GM18505 (cell line): ENCODE measurements at regions not wholly inside any gene's neighbourhood (a gene's known extent, or its start where the extent isn't known, plus 50 kb on each side); places are given as distances from the start of the nearest gene placed in this dataset.
"Not testable (repeated sequence)": the region's sequence is repeated elsewhere in the genome, so short reads cannot be mapped to it uniquely, and the experiment has no call there.

ENCODE experiments used
- ATAC-seq: cut with Tn5 transposase; IDR thresholded peaks from one replicate; pipeline ENCODE4 v1.9.1; 2021; ENCODE audit not compliant: unreplicated experiment
- POLR2A ChIP-seq: IDR thresholded peaks from 4 replicates; pipeline ENCODE4 v1.6.1; 2011; ENCODE audit warnings: borderline replicate concordance; ENCODE audit not compliant: insufficient read depth, insufficient read length; ENCODE audit errors: extremely low read depth

DNA sequence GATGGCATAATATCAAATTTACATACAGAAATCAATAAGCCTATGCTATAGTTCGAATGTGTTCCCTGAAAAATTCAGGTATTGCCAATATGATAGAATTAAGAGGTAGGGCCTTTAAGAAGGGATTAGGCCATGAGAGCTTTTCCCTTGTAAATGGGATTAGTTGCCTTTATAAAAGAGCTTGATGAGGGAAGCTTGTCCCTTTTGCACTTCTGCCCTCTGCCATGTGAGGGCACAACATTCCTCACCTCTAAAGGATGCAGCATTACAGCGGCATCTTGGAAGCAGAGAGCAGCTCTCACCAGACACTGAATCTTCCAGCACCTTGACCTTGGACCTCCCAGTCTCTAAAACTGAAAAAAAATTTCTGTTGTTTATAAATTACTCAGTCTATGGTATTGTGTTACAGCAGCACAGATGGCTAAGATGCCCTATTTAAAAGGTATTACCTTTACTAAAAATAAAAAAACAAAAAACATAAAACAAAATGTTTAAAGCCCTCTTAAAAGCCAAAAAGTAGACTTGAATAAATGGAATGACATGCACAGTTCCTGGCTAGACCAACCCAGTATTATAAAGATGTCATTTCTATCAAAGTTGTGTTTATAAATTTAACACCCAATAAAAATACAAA is 909.6 kb downstream of the REEP3 start:
- ATAC-seq = no peak
- TF ChIP-seq POLR2A = no peak

DNA sequence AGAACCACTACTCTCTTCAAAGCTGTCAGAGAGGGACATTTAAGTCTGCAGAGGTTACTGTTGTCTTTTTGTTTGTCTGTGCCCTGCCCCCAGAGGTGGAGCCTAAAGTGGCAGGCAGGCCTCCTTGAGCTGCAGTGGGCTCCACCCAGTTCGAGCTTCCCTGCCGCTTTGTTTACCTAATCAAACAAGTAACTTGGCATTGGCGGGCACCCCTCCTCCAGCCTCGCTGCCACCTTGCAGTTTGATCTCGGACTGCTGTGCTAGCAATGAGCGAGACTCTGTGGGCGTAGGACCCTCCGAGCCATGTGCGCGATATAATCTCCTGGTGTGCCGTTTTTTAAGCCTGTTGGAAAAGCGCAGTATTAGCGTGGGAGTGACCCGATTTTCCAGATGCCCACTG is 920.7 kb downstream of the REEP3 start:
- not testable (repeated sequence) for ATAC-seq

DNA sequence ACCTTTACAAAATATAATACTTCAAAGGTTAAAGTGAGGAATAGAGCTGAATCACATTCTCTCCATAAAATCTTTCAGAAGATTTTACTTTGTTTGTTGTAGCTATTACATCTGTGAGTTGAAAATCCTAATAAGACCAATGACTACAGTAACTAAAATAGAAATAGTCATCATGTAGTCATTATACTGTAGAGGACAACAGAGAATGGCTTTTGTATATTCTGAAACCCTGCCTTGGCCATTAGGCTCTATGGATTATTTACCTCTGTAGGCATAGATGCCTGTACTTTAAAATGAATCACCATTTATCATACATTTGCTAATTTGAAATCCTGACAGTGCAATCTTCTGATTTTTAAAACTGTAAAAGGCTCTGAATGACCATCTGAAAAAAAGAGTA is 923.0 kb downstream of the REEP3 start:
- ATAC-seq = no peak
- no peak for TF ChIP-seq POLR2A

DNA sequence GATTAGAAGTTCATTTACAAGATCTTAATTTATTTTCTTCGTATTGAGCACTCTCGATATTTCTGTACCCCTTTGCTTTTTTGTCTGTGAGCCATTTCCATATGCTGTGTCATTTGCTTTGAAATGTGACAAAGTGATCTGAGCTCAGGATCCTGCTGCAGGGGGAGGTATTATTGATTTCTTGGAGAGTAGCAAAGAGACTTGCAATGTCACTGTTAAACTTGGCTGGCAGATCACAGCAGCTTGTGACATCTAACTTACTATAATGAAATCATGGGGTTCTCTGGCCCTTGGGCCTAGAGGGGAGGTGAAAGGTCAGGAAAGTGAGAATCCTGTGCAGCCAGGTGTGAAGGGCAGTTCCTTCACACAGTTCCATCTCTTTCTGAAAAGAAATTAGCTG is 923.4 kb downstream of the REEP3 start:
- no peak for TF ChIP-seq POLR2A
- ATAC-seq = no peak

DNA sequence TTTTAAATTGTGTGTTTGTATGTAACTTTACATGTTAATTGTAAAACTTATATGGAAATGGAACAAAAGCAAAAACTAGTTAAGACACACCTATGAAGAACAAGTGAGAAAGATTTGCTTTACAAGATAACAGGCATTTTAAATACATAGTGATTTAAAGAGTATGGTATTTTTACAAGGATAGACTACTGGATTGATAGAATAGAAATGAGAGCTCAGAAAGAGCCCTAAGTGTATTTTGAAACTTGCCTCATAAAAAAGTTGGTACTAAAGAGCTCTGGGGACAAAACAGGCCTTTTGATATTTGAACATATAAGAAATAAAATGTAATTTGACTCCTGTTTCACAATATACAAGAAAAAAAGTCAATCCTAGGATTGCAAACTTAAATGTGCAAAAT is 928.4 kb downstream of the REEP3 start:
- no peak for TF ChIP-seq POLR2A
- no peak for ATAC-seq

DNA sequence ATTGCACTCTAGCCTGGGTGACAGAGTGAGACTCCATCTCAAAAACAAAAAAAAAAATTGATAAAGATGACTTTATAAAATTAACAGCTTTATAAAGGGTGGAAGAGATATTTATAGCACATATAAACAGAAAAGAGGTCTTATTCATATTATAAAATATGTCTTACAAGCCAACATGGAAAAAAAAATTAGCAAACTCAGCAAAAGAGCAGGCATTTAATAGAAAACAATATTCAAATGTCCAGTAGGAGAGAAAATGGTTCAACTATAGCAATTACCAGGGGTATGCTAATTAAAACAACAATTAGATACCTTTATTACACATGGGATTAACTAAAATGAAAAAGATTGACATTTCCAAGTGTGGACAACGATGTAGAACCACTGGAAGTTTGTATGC is 929.1 kb downstream of the REEP3 start:
- no peak for TF ChIP-seq POLR2A
- ATAC-seq = no peak

DNA sequence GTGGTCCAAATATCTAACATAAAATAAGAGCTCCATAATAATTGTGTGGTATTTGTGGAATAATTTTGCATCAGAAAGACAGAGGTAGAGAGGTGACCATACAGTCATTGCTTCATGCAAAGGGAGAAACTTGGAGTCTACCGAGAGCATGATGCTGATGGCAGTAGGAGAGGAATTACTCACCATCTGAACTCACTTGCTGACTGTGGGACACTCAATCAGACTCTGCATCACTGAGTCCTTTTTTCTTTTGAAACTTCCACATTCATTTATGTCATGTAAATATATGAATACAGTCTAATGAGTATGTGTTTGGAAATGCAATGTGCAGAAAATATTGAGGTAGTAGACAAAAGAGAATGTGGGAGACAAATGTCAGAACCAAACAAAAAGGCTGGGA is 933.8 kb downstream of the REEP3 start:
- TF ChIP-seq POLR2A = no peak
- no peak for ATAC-seq

DNA sequence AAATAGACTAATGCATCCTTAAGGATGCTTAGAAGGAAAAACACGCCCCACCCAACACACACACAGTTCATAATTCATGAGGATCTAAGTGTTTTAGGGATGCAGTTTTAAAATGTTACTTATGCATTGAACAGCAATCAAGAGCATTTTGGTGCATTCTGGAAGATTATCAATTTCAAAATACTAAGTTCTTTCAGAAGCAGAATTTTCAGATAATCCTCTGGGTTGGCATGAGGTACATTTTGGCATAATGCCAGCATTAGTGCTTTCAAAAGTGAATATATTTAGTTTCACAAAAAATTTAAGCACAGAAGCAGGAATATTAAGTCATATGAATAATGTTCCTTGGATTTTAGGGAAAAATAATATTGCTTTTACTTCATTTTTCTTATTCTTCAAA is 937.1 kb downstream of the REEP3 start:
- TF ChIP-seq POLR2A = no peak
- ATAC-seq = no peak

DNA sequence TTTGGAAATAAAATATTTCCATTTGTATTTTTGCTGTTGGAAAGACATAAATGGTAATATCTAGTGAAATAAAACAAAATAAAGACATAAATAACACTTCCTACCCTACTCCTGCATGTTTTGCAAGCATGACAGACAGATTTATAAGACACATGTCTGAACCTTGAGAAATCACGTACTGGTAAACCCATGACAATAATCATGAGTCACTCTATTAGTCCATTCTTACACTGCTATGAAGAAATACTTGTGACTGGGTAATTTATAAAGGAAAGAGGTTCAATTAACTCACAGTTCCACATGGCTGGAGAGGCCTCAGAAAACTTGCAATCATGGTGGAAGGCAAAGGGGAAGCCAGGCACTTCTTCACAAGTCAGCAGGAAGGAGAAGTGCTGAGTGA is 942.2 kb downstream of the REEP3 start:
- no peak for TF ChIP-seq POLR2A
- no peak for ATAC-seq

DNA sequence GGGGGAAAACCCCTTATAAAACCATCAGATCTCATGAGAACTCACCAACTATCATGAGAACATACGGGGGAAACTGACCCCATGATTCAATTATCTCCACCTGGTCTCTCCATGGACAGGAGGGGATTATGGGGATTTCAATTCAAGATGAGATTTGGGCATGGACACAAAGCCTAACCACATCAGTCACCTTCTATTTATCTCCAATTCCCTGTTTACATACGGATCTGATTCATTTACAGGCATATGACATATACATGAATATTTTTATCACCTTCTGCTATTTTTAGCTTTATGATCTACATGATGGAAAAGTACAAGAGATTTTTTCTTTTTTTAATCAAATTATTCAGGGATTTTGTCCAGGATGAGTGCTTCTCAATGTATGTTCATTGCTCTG is 944.5 kb downstream of the REEP3 start:
- no peak for ATAC-seq
- TF ChIP-seq POLR2A = no peak

DNA sequence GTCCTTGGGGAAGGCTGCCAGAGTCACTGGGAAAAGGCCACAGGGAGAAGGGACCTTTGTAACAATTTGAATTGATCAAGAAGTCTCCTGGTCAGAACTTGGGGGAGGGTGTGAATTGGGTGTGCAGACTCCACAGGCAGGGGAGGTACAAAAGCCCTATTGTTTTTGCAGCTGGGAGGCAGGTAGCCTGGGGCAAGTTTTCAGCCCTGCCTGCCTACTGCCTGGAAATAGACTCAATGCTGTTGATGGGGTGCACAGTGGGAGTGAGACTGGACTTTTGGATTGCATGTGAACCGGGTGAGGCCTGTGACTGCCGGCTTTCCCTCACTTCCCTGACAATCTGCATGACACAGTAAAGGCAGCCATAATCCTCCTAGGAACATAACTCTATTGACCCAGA is 947.0 kb downstream of the REEP3 start:
- no peak for TF ChIP-seq POLR2A
- no peak for ATAC-seq

DNA sequence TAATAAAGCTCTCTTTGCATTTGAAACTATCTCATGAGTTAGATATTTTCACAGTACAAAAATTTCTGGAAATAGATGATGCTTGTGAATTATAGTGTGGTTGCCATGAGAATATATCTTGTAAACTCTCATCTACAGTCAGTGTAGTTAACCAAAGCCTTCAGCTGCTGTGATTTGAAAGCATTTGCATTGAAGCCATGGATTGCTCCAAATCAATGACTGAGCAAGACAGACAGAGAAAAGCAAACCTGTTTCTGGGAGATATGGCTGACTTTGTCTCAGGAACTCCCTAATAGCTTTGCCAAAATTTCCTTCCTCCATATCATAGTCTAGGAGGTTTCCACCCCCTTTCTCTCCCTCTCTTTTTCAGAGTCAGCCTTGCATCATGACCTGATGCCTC is 955.3 kb downstream of the REEP3 start:
- TF ChIP-seq POLR2A = no peak
- ATAC-seq = no peak

DNA sequence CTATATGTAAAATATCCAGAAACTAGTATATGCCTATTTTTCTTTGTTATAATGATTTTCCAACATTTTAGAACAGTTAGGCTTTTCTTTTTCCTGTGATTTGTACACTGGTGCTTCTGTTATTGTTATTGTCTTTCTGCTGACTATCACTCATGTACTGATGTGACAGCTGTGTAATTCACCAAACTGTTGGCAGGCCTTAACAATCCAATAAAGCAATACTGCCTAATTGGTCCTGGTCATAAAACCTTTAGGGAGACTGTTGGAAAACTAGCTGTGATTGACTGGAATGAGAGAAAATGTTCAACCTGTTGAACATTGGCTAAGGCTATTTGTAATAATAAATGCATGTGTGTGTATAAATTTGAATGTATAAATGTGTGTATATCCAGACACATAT is 956.6 kb downstream of the REEP3 start:
- no peak for ATAC-seq
- TF ChIP-seq POLR2A = no peak

DNA sequence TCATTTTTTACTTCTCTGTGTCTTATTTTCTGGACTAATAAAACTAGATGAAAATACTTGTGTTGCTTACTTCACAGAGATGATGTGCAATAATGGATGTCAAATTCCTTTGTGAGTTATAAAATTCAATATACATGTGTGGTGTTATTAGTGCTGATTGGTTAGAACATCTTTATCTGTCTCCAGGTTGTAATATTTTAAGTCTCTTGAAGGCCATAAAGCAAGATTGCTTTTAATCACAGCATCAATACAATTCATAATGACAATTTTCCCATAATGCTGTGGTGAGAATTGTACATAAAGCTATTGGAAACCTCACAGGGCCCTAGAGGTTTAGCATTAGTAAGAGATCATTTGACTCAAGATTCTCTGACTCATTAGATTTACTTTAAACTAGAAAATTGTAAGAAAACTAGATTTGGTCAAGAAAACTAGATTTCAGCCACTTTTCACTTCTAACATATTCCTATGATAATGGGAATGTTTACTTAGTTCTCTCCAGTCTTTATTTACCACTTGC is 963.7 kb downstream of the REEP3 start:
- no peak for ATAC-seq
- TF ChIP-seq POLR2A = no peak

DNA sequence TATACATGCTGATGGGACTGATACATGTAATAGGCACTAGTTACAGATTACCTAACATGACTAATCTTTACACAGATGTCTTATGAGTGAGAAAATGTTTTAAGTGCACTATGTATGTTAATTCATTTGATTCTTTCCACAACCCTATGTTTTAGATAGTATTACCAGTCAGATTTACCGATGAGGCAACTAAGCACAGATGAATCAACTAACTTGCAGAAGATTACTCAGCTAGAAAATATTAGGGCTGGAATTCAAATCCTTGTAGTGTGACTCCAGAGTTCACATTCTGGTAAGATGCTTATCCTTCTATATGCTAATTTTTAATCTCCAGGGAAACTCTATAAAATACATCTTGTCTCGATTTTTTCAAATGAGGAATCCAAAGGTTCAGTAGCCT is 964.9 kb downstream of the REEP3 start:
- ATAC-seq = no peak
- no peak for TF ChIP-seq POLR2A
